GM23248 (cell line): ENCODE measurements at regions not wholly inside any gene's neighbourhood (a gene's known extent, or its start where the extent isn't known, plus 50 kb on each side); places are given as distances from the start of the nearest gene placed in this dataset.

Experiments
- DNase-seq: peaks from one replicate; pipeline ENCODE4 v3.0.0-alpha.2; 2015
- H2AFZ ChIP-seq: fragments of 200-600 bp; sonication (generic); 2 replicates; pipeline ENCODE4 v1.6.1; 2016; ENCODE audit warnings: antibody characterized with exemption
- H3F3A ChIP-seq: fragments of 200-600 bp; sonication (generic); 2 replicates; pipeline ENCODE4 v1.6.1; 2016; ENCODE audit warnings: mild to moderate bottlenecking, antibody characterized with exemption, mixed run types; ENCODE audit not compliant: insufficient read depth
- H3K27ac ChIP-seq: fragments of 200-600 bp; sonication (generic); 2 replicates; pipeline ENCODE4 v1.5.1; 2016; ENCODE audit warnings: mild to moderate bottlenecking
- H3K27me3 ChIP-seq: fragments of 200-600 bp; sonication (generic); replicated peaks from 2 replicates; pipeline ENCODE4 v1.6.1; 2016; ENCODE audit warnings: mild to moderate bottlenecking; ENCODE audit not compliant: insufficient read depth
- H3K36me3 ChIP-seq: fragments of 200-600 bp; sonication (generic); 2 replicates; pipeline ENCODE4 v1.6.1; 2016; ENCODE audit warnings: low read depth, mild to moderate bottlenecking
- H3K4me1 ChIP-seq: fragments of 200-600 bp; sonication (generic); 2 replicates; pipeline ENCODE4 v1.6.1; 2016; ENCODE audit warnings: mild to moderate bottlenecking; ENCODE audit not compliant: insufficient read depth
- H3K4me2 ChIP-seq: fragments of 200-600 bp; sonication (generic); one replicate; pipeline ENCODE4 v1.6.1; 2016; ENCODE audit warnings: mild to moderate bottlenecking; ENCODE audit not compliant: unreplicated experiment
- H3K4me3 ChIP-seq: fragments of 200-600 bp; sonication (generic); 2 replicates; pipeline ENCODE4 v1.5.1; 2016; ENCODE audit warnings: mild to moderate bottlenecking
- H3K79me2 ChIP-seq: fragments of 200-600 bp; sonication (generic); 2 replicates; pipeline ENCODE4 v1.6.1; 2016; ENCODE audit warnings: mild to moderate bottlenecking; ENCODE audit not compliant: insufficient read depth
- H3K9ac ChIP-seq: fragments of 200-600 bp; sonication (generic); 2 replicates; pipeline ENCODE4 v1.6.1; 2016; ENCODE audit warnings: mild to moderate bottlenecking
- H3K9me2 ChIP-seq: fragments of 200-600 bp; sonication (generic); 2 replicates; pipeline ENCODE4 v1.6.1; 2016; ENCODE audit warnings: mixed run types, mild to moderate bottlenecking, moderate library complexity; ENCODE audit not compliant: insufficient read depth
- H3K9me3 ChIP-seq: fragments of 200-600 bp; sonication (generic); one replicate; pipeline ENCODE4 v1.6.1; 2017; ENCODE audit warnings: low read depth
- H4K20me1 ChIP-seq: fragments of 200-600 bp; sonication (generic); 2 replicates; pipeline ENCODE4 v1.6.0; 2016; ENCODE audit not compliant: insufficient read depth
- EZH2 ChIP-seq: fragments of 200-600 bp; sonication (generic); IDR thresholded peaks from 2 replicates; pipeline ENCODE4 v1.6.1; 2018; ENCODE audit warnings: antibody characterized with exemption, mild to moderate bottlenecking; ENCODE audit not compliant: insufficient read depth, poor library complexity, severe bottlenecking
- EZH2phosphoT487 ChIP-seq: fragments of 200-600 bp; sonication (generic); IDR thresholded peaks from 2 replicates; pipeline ENCODE4 v1.6.1; 2018; ENCODE audit warnings: antibody characterized with exemption, moderate library complexity, mild to moderate bottlenecking, low read depth; ENCODE audit not compliant: insufficient read depth
- WGBS, 2 experiments: methylation state at CpG; one replicate each; pipeline ENCODE4 v1.1.6; 2015 to 2017; ENCODE audit warnings: low lambda C conversion rate in 2 of 2, low coverage in 1 of 2; ENCODE audit errors: missing lambda C conversion rate in 2 of 2; 5-methylcytosine and 5-hydroxymethylcytosine counted together
- in situ Hi-C: fragments of 300-500 bp; cut with MboI; formaldehyde crosslinking; loops from 2 replicates; pipeline ENCODE4 v1.15.0; 2020

GRCh38 chr2:176997792-176998169, 214.8 kb upstream of the HNRNPA3 start:
- Histone ChIP-seq H3K36me3 (no peaks in the 10 kb centered on the region), H3K79me2 (no peaks in the 10 kb centered on the region), H3K9me2 (no peaks in the 10 kb centered on the region), H3K27me3 (no peaks in the 10 kb centered on the region), H2AFZ (no peak overlapping the region), H3K4me3 (no peak overlapping the region), H3K27ac (peak overlapping the region; percentile 25; the same call in 1 of the 2 replicates), H3K4me1 (0 out of 2 replicates have a peak, but pooled peaks cover 3% of the 10 kb centered on the region), H4K20me1 (no peaks in the 10 kb centered on the region), H3F3A (0 out of 2 replicates have a peak, but pooled peaks cover 6% of the 10 kb centered on the region), H3K9ac (no peak overlapping the region), H3K9me3 (no peaks in the 10 kb centered on the region), H3K4me2 (no peak overlapping the region)
- in situ Hi-C loops, result no loop called here
- TF ChIP-seq EZH2, result no peak
- TF ChIP-seq EZH2phosphoT487, result no peak
- DNase-seq, result no peak
- WGBS, 2 experiments, result 83 to 89% methylated on average over 1 of the region's 1 CpG

GRCh38 chr2:176999301-176999700, 213.3 kb upstream of the HNRNPA3 start:
- Histone ChIP-seq H3K9ac (no peak overlapping the region), H3K27ac (no peak overlapping the region), H3K4me3 (no peak overlapping the region), H3K79me2 (no peaks in the 10 kb centered on the region), H3K9me3 (no peaks in the 10 kb centered on the region), H3K4me1 (0 out of 2 replicates have a peak, but pooled peaks cover 3% of the 10 kb centered on the region), H3K36me3 (no peaks in the 10 kb centered on the region), H3F3A (0 out of 2 replicates have a peak, but pooled peaks cover 6% of the 10 kb centered on the region), H3K4me2 (no peak overlapping the region), H4K20me1 (no peaks in the 10 kb centered on the region), H3K9me2 (no peaks in the 10 kb centered on the region), H2AFZ (no peak overlapping the region), H3K27me3 (no peaks in the 10 kb centered on the region)
- in situ Hi-C loops, result no loop called here
- 96 to 100% methylated on average over 1 of the region's 1 CpG for WGBS, 2 experiments
- DNase-seq, result peak; percentile 67
- TF ChIP-seq EZH2, result no peak
- TF ChIP-seq EZH2phosphoT487, result no peak

- H3K36me3 ChIP-seq, result no peaks in the 10 kb centered on the region
- no peak overlapping the region for H3K27ac ChIP-seq
- no peak overlapping the region for H2AFZ ChIP-seq
- in situ Hi-C loops, result no loop called here
- H3K27me3 ChIP-seq, result no peaks in the 10 kb centered on the region
- H4K20me1 ChIP-seq, result no peaks in the 10 kb centered on the region
- H3K9me3 ChIP-seq, result no peaks in the 10 kb centered on the region
- no peaks in the 10 kb centered on the region for H3K79me2 ChIP-seq
- DNase-seq, result no peak
- TF ChIP-seq EZH2phosphoT487 (no peak), EZH2 (no peak)
- no peak overlapping the region for H3K9ac ChIP-seq
- H3K4me3 ChIP-seq, result no peak overlapping the region
- no peak overlapping the region for H3K4me2 ChIP-seq
- 0 out of 2 replicates have a peak, but pooled peaks cover 3% of the 10 kb centered on the region for H3K4me1 ChIP-seq
- 0 out of 2 replicates have a peak, but pooled peaks cover 6% of the 10 kb centered on the region for H3F3A ChIP-seq
- 89 to 99% methylated on average over 4 of the region's 4 CpGs for WGBS, 2 experiments
- no peaks in the 10 kb centered on the region for H3K9me2 ChIP-seq
These were observed 212.4 kb upstream of the HNRNPA3 start for GRCh38 chr2:177000061-177000714.

DNA sequence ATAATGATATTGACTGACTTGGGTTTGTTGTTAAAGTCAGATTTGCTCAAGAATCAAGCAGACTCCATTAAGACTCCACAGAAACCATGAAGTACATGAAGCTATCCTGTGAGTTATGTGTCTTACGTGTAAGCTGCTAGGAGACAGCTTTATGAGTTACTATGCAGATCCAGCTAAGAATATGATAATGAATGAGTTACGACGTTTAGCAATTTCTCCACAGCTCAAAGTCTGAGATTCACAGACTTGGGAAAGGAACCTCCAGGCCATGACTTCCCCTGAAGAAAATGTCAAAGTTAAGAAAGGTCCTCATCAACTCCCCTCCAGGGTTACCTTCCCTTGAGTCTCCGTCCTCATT, 211.9 kb upstream of the HNRNPA3 start:
- Histone ChIP-seq H3K9me2 (no peaks in the 10 kb centered on the region), H3K27ac (no peak overlapping the region), H3F3A (0 out of 2 replicates have a peak, but pooled peaks cover 6% of the 10 kb centered on the region), H3K27me3 (no peaks in the 10 kb centered on the region), H3K4me1 (0 out of 2 replicates have a peak, but pooled peaks cover 3% of the 10 kb centered on the region), H4K20me1 (no peaks in the 10 kb centered on the region), H3K9me3 (no peaks in the 10 kb centered on the region), H3K79me2 (no peaks in the 10 kb centered on the region), H3K4me2 (no peak overlapping the region), H3K36me3 (no peaks in the 10 kb centered on the region), H3K4me3 (no peak overlapping the region), H2AFZ (no peak overlapping the region), H3K9ac (no peak overlapping the region)
- in situ Hi-C loops, result no loop called here
- DNase-seq, result no peak
- WGBS, 2 experiments, result 76 to 83% methylated on average over 4 of the region's 4 CpGs
- no peak for TF ChIP-seq EZH2
- TF ChIP-seq EZH2phosphoT487, result no peak
